ENCODE measurements at regions not wholly inside any gene's neighbourhood (a gene's known extent, or its start where the extent isn't known, plus 50 kb on each side); places are given as distances from the start of the nearest gene placed in this dataset.
"Not testable (repeated sequence)": the region's sequence is repeated elsewhere in the genome, so short reads cannot be mapped to it uniquely, and the experiment has no call there.

DNA sequence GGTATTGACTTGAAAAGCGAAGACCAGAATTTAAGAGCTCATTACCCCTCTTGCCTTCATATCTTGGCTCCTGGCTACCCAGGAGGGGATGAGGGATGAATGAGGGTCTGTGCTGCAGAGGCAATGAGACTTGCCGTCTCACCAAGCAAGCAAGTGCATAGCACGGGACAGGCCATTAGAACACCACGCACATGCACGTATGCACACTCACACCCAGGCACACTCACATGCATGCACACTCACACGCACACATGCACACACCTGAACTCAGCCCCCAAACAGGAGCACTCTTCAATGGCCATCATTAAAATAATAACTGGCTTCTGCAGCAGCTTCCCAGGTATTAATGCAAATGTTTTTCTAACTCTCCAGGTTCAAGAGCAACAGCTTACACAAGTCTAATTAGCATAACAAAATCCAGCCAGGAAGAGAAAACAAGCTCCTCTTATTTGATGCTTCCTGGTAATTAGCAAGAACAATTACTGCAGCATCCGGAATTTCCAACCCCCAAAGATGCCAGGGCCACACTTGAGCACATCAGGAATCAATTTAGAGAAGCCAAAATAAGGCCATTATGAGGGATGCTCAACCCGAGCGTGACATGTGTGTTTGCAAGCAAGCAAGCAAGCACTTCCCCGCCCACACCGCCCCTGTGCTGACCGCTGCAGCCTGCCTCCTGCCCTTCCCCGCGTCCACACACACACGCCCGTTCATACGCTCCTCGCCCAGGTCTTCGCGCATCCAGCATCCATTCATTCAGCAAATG, 171.6 kb upstream of the TNRC6C start:
- DNase-seq: no peak

DNA sequence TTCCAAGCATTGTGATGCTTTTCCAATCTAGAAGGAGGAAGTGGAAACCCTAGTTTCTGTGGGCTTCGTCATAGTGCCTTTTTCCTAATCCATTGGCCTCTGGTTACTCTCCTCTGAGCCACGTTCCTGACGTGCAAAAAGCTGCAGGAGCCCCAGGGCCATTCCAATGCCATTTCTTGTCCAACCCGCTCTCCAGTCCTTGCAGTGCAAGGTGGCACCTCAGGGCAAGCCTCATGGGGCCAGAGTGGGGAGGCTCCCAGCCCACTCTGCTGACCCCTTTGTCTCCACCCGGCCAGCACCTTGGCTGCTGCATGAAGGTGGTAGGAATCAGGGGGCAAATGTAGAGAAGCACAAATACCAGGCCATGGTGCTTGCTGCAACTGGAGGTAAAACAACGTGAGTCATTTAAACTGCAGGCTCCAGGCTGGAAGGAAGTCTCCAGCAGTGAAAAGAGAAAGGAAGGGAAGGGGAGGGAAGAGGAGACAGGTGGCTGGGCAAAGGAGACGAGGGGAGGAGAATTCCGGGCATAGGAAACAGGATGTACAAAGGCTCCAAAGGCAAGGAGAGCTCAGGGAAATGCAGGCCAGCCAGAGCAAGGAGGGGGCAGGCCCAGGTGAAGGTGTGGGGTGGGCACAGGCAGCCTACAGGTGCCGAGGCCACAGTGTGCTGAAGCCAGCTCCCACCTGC, 168.2 kb upstream of the TNRC6C start:
- no peak for DNase-seq

GRCh38 chr17:77792626-77793025, 165.9 kb upstream of the TNRC6C start:
- DNase-seq: no peak

DNA sequence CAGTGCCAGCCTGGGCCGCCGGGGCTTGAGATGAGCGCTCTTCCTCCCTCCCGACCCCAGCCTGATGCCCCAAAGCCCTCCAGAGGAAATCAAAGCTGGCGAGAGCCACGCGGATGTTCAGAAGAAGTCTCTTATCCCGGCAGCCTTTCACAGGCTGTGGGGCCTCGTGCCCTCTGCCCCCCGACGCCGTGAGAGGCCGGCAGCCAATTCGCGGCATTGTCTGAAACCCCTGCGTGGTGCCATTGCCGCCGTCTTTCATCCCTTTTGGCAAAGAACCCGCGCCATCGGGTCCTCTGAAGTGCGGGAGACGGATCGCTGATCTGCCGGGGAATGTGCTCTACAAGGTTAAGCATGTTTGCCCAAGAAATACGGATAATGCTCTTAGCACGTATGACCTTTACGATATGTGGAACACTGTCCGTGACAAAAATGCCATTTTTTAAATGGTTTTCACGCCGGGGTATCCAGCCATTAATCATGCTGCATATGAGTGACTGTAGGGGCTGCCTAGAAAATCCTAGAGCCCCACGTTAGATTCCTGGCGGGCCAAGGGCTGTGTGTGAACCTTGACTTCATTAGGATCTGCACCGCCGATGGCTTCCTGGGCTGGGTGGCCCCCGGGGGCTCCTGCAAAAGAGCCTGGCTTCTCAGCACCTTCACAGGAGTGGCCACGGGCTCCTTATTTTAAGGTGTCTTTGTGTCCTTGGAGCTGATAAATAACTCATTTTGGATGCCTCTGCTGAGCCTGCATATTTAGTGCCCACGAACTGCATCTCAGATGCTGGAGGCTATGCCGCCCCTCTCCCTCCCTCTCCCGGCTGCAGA, 165.1 kb upstream of the TNRC6C start:
- no peak for DNase-seq

- DNase-seq: no peak
Measured at GRCh38 chr17:77793971-77794235, 164.6 kb upstream of the TNRC6C start.

- no peak for DNase-seq
Measured at GRCh38 chr17:77794846-77795245, 163.7 kb upstream of the TNRC6C start.

GRCh38 chr17:77795685-77796084, 162.8 kb upstream of the TNRC6C start:
- DNase-seq: no peak

DNA sequence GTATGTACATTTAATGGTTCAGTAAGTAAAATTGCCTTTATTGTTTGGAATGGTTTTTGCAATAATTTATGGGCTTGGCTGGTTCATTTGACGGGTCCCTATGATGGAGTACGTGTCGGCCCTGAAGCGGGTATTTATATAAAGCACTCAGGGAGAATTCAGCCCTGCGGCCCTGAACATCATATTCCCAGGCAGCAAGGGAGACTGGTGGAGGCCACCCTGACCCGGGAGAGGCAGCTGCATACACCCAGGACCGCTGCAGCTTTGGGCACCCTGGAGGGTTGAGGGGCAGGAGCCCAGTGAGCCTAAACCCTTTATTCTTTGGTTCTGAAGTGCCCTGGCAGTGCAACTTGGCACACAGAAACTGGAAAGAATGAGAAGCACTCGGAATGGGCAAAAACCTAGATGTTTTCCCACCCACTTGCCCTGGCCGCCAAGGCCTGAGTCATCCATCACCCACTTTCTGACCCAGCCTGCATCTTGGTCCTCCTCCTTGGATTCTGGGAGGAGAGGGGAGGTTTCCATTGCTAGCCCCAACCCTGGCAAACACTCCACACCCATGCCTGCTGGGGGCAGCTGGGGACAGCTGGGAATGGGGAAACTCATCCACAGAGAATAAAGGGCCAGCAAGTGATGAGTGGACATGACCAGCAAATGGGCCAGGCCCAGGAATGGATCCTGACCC, 162.2 kb upstream of the TNRC6C start:
- DNase-seq: no peak

GRCh38 chr17:77798031-77798430, 160.5 kb upstream of the TNRC6C start:
- DNase-seq: no peak

DNA sequence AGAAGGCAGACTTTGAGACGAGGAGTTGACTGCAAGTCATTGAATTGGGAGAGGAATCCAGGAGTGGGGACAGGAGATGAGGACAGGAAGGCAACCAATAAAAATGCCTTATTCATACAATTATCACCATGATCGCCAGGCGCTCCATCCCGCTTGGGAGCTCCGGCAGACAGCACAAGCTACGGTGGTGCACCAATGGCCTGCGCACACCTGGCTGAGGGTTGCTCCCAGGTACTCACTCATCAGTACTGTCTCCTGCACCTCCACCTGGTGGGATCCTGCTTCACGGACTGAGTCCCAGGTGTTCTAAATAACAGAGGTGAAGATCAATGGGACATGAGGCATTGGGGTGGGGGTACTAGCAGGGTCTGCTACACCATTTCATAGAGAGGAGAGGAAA, 160.0 kb upstream of the TNRC6C start:
- DNase-seq: no peak

GRCh38 chr17:77800816-77801215, 157.7 kb upstream of the TNRC6C start:
- peak; percentile 75 for DNase-seq

DNA sequence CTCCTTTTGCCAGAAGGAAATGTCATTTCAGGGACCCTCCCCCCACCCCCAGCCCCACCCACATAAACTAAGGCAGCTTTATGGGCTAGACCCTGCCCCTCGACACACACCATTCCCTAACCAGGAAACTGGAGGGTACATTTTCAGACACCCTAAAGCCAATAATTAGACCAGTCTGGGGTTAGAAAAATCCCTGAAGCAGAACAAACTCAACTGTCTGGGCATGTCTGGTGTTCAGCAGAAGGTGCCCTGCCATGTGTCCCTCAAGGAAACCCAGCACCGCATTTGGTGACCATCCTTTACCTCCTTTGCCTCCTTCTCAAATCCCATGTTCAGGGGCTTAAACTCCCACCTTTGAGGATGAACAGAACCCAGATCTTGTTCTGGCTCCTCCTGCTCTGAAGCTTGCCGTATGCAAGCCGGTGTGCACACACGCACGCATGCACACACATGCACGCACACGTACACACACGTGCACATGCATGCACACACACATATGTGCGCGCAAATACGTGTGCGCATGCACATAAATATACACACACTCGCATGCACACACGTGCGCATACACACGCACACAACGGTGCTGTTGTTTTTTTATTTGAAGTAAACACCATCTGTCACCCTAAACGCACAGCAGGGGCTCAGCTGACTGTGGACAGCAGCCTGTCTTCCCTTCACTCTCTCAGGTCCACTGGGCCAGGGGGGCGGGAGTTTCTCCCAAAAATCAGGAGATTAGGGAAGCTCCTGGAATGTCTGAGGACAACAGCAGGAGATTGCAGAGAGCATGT, 156.8 kb upstream of the TNRC6C start:
- peak; percentile 97 for DNase-seq

DNA sequence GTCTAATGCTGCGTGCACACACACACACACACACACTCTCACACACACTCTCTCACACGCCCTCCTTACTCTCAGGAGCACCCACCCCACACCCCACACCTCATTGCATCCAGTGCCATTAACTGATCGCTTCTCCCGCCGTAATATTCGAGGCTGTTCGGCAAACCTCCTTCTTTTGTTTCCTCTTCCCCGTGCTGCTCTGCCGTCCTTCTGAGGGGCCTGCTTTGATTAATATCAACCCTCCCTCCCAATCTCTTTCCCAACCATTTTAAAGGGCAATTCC, 156.2 kb upstream of the TNRC6C start:
- peak; percentile 97 for DNase-seq

DNA sequence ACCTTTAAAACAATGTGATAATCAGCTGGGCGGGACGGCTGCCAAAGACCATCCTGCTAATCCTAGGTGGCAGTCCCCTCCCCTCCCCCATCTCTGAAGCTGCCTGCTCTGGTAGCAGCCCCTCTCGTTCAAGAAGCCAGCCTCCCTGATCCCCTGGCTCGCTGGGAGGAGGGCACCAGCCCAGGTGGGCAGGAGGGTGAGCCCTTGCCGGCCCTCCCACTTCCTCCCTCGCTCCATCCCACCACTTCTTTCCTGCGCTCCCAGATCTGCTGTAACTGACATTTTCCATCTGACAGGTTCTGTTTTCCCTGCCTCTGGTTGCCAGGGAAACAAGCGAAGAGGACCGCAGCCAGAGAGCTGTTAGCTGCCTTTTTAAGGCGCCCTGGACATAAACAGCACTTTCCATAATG, 155.7 kb upstream of the TNRC6C start:
- peak; percentile 93 for DNase-seq

DNA sequence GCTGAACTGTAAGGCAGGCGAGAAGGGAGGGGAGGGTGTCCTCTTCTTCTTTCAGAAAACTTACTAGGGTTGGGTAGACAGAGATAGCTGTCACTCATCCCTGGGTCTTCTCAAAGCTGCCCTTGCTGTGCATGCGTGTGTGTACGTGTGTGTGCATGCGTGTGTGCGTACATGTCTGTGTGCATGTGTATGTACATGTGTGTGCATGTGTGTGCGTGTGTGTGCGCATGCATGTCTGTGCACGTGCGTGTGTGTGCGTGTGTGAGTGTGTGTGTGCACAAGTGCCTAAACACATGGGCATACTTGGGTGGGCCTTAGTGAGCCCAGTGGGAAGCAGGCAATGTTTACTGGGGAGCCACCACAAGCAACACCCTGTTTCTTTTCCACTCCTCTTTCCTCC, 154.8 kb upstream of the TNRC6C start:
- DNase-seq: no peak

DNA sequence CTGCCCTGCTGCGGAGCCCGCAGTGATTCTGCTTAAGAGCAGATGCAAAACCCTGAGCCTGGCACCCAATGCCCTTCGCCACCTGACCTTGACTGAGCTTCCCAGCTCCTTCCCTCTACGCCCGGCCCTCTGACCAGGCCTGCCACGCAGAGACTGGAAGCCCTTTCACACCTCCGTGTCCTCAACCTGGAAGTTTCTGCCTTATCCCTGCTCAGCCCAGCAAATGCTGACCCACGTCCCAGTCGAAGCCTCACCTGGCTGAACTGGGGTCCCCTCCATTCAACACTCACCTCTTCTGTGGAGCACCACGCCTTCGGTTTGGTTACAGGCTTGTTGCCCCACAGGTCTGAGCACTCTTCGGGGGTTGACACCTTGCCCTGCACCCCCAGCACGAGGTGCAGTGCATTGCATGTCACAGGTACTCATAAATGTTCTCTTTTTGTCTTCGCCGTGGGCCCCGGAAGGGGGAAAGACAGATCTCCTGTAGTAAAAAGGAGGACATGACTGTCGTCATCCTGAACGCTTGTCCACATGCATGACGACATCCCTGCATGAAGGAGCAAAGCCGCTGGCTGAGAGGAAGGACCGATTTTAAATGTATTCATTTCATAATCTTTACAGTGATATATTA, 153.6 kb upstream of the TNRC6C start:
- DNase-seq: no peak

GRCh38 chr17:77805970-77806369, 152.5 kb upstream of the TNRC6C start:
- not testable (repeated sequence) for DNase-seq

- DNase-seq: no peak
Measured at GRCh38 chr17:77807051-77807745, 151.3 kb upstream of the TNRC6C start.

GRCh38 chr17:77807746-77808441, 150.6 kb upstream of the TNRC6C start:
- DNase-seq: no peak

DNA sequence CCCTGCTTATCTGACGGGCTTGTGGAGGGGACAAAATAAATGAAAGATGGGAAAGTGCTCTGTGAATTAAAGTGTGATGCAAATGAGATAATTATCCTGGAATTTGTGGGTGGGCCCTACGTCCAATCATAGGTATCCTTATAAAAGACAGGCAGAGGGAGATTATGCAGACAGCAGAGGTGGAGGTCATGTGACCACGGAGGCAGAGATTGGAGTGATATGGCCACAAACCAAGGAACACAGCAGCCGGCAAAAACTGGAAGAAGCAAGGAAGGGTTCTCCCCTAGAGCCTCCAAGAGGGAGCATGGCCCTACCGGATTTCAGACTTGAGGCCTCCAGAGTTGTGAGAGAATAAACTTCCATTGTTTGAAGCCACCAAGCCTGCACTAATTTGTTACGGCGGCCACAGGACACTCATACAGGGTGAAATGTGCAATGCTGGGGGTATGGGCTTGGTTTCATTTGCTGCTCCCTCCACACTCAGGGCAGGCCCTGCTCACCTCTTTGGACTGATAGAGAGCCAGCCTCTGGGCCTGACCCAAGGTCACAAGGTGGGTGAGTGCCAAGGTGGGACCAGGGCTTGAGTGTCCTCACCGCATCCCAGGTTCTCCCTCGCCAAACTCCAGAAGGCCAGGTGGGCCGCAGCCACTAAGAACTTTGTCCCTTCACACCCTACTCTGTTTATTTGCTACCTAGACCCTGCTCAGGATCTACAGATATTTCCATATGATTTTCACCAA, 149.6 kb upstream of the TNRC6C start:
- no peak for DNase-seq

All from NCI-H1694 (cell line).